ENCODE measurements at regions not wholly inside any gene's neighbourhood (a gene's known extent, or its start where the extent isn't known, plus 50 kb on each side); places are given as distances from the start of the nearest gene placed in this dataset.

DNA sequence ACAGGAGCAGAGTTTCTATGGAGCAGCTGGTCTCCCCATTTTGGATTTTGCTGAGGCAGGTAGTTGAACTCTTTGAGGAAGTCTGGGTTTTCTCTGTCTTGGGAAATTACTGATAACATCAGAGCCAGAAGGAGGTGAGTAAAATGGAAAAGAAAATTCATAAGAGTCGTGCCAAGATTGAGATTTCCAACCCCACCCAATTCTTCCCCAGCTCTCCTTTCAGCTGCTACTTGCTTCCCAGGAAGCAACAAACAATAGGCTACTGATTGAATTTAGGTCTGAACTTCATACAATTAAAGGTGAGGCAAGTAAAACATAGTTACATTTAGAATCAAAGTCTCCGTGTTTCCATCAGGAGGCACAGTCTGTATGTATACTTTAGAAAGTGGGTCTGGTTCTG is 54.6 kb upstream of the EOLA2 start:
- CTCF ChIA-PET = interaction anchor here (1.0 kb wide), 1 partner anchor 8 kb away, joined by 3 read pairs; no protein-coding TSS in a partner anchor
- DNase-seq = no peak

DNA sequence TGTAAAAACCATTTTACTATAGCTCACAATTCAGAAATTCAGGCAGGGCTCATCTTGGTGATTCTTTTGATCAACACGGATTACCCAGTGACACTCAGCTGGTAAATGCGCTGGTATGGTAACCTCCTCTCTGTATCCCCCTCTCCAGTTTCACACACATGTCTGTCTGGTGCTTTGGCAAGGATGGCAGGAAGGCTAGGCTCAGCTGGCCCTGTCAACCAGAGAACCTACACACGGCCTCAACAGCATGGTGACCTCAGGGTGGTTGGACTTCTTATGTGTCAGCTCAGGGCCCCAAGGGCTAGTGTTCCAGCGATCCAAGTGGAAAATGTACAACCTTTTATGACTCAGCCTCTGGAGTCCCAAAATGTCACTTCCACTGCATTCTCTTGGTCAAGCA is 55.7 kb upstream of the EOLA2 start:
- 54% methylated on average over 3 of the region's 4 CpGs for WGBS (ENCODE audit: low lambda C conversion rate)
- ChIA-PET POLR2A (no interaction called here), CTCF (no interaction called here)
- Histone ChIP-seq H3K4me3 (ENCODE audit: low read depth in 2 of 2, low read length in 1 of 2) (no peak overlapping the region), H3K79me2 (ENCODE audit: insufficient read depth) (no peaks in the 10 kb centered on the region), H2AFZ (ENCODE audit: low read depth) (no peak overlapping the region), H3F3A (replicated peaks; ENCODE audit: insufficient read depth) (no peaks in the 10 kb centered on the region), H3K4me1 (ENCODE audit: control insufficient read depth in 1 of 2, insufficient read depth in 2 of 2, low read depth in 1 of 2, low read length in 1 of 2) (no peaks in the 10 kb centered on the region), H3K27me3 (ENCODE audit: insufficient read depth) (no peaks in the 10 kb centered on the region), H4K20me1 (ENCODE audit: insufficient read depth) (no peaks in the 10 kb centered on the region), H3K9me2 (no peaks in the 10 kb centered on the region), H3K27ac (ENCODE audit: low read depth in 2 of 2, low read length in 1 of 2) (no peak overlapping the region), H3K9me3 (no peaks in the 10 kb centered on the region), H3K4me2 (no peak overlapping the region), H3K9ac (no peak overlapping the region), H3K36me3 (replicated peaks in 1 of 2; ENCODE audit: control insufficient read depth in 1 of 2, insufficient read depth in 2 of 2, low read length in 1 of 2) (no peaks in the 10 kb centered on the region)
- no peak for DNase-seq
- no peak for TF ChIP-seq TCF12 (IDR thresholded peaks at IDR 0.05)
- TF ChIP-seq, protein P1, sequence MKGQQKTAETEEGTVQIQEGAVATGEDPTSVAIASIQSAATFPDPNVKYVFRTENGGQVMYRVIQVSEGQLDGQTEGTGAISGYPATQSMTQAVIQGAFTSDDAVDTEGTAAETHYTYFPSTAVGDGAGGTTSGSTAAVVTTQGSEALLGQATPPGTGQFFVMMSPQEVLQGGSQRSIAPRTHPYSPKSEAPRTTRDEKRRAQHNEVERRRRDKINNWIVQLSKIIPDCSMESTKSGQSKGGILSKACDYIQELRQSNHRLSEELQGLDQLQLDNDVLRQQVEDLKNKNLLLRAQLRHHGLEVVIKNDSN (IDR thresholded peaks at IDR 0.05; ENCODE audit: borderline replicate concordance, low read depth) = no peak

More for the DNA sequence above, 54.6 kb upstream of the EOLA2 start:
- Histone ChIP-seq H3K27ac (ENCODE audit: low read depth in 2 of 2, low read length in 1 of 2) (no peak overlapping the region), H3K27me3 (ENCODE audit: insufficient read depth) (no peaks in the 10 kb centered on the region), H3K9me2 (no peaks in the 10 kb centered on the region), H3F3A (replicated peaks; ENCODE audit: insufficient read depth) (no peaks in the 10 kb centered on the region), H3K9me3 (no peaks in the 10 kb centered on the region), H3K4me1 (ENCODE audit: control insufficient read depth in 1 of 2, insufficient read depth in 2 of 2, low read depth in 1 of 2, low read length in 1 of 2) (no peaks in the 10 kb centered on the region), H2AFZ (ENCODE audit: low read depth) (no peak overlapping the region), H3K4me3 (ENCODE audit: low read depth in 2 of 2, low read length in 1 of 2) (no peak overlapping the region), H3K4me2 (no peak overlapping the region), H3K79me2 (ENCODE audit: insufficient read depth) (no peaks in the 10 kb centered on the region), H3K36me3 (replicated peaks in 1 of 2; ENCODE audit: control insufficient read depth in 1 of 2, insufficient read depth in 2 of 2, low read length in 1 of 2) (no peaks in the 10 kb centered on the region), H4K20me1 (ENCODE audit: insufficient read depth) (no peaks in the 10 kb centered on the region), H3K9ac (no peak overlapping the region)
- POLR2A ChIA-PET = no interaction called here
- WGBS (ENCODE audit: low lambda C conversion rate) = 64% methylated on average over 2 of the region's 2 CpGs
- TF ChIP-seq FOXM1 (IDR thresholded peaks at IDR 0.05; ENCODE audit: low read depth) (no peak), ELF1 (IDR thresholded peaks at IDR 0.05) (no peak), TCF12 (IDR thresholded peaks at IDR 0.05) (no peak), CHD2 (IDR thresholded peaks at IDR 0.05; ENCODE audit: low read length, partially characterized antibody) (no peak), MEF2A (IDR thresholded peaks at IDR 0.05; ENCODE audit: borderline replicate concordance, low read depth) (no peak), GATA2 (CRISPR knock-in tag; IDR thresholded peaks at IDR 0.05) (no peak)

DNA sequence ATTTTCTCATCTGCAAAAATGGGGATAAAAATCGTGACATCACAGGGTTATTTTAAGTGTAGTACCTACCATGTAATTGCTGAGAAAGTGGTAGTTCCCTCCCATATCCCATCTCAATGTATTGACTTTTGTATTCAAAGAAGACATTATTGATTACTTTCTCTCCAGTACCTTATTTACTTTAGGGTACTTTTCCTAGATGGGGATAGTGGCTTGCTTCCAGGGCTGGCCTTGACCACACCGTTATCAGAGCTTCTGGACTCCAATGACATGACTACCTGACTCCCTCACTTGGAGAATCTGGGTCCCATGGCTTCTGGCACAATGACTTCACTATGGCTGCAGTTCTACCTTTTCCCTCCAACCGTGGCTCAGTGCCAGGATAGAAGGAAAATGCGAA is 58.2 kb upstream of the EOLA2 start:
- H2AFZ ChIP-seq (ENCODE audit: low read depth) = no peak overlapping the region
- H3K27me3 ChIP-seq (ENCODE audit: insufficient read depth) = no peaks in the 10 kb centered on the region
- no peaks in the 10 kb centered on the region for H3K9me3 ChIP-seq
- no peak for DNase-seq
- H3K9ac ChIP-seq = no peak overlapping the region
- H4K20me1 ChIP-seq (ENCODE audit: insufficient read depth) = no peaks in the 10 kb centered on the region
- no peaks in the 10 kb centered on the region for H3K36me3 ChIP-seq (replicated peaks in 1 of 2; ENCODE audit: control insufficient read depth in 1 of 2, insufficient read depth in 2 of 2, low read length in 1 of 2)
- no peak overlapping the region for H3K4me2 ChIP-seq
- CTCF ChIA-PET = no interaction called here
- POLR2A ChIA-PET = no interaction called here
- no peaks in the 10 kb centered on the region for H3K9me2 ChIP-seq
- no peaks in the 10 kb centered on the region for H3F3A ChIP-seq (replicated peaks; ENCODE audit: insufficient read depth)
- no peaks in the 10 kb centered on the region for H3K79me2 ChIP-seq (ENCODE audit: insufficient read depth)
- no peak overlapping the region for H3K27ac ChIP-seq (ENCODE audit: low read depth in 2 of 2, low read length in 1 of 2)
- 57% methylated on average over 4 of the region's 4 CpGs for WGBS (ENCODE audit: low lambda C conversion rate)
- no peaks in the 10 kb centered on the region for H3K4me1 ChIP-seq (ENCODE audit: control insufficient read depth in 1 of 2, insufficient read depth in 2 of 2, low read depth in 1 of 2, low read length in 1 of 2)
- TF ChIP-seq POLR2AphosphoS5 (IDR thresholded peaks at IDR 0.05; ENCODE audit: low read depth, low read length) = no peak
- TF ChIP-seq ZBTB33 (IDR thresholded peaks at IDR 0.05; ENCODE audit: borderline replicate concordance, low read depth) = no peak
- no peak for TF ChIP-seq FOSL2 (IDR thresholded peaks at IDR 0.05; ENCODE audit: borderline replicate concordance, low read depth)
- no peak for TF ChIP-seq IRF3 (IDR thresholded peaks at IDR 0.05; ENCODE audit: low read depth, low read length)
- no peak for TF ChIP-seq MXI1 (IDR thresholded peaks at IDR 0.05; ENCODE audit: low read depth, low read length)
- no peak for TF ChIP-seq GATA2 (CRISPR knock-in tag; IDR thresholded peaks at IDR 0.05)
- no peak for TF ChIP-seq GABPA (IDR thresholded peaks at IDR 0.05; ENCODE audit: low read depth)
- TF ChIP-seq, protein P2, sequence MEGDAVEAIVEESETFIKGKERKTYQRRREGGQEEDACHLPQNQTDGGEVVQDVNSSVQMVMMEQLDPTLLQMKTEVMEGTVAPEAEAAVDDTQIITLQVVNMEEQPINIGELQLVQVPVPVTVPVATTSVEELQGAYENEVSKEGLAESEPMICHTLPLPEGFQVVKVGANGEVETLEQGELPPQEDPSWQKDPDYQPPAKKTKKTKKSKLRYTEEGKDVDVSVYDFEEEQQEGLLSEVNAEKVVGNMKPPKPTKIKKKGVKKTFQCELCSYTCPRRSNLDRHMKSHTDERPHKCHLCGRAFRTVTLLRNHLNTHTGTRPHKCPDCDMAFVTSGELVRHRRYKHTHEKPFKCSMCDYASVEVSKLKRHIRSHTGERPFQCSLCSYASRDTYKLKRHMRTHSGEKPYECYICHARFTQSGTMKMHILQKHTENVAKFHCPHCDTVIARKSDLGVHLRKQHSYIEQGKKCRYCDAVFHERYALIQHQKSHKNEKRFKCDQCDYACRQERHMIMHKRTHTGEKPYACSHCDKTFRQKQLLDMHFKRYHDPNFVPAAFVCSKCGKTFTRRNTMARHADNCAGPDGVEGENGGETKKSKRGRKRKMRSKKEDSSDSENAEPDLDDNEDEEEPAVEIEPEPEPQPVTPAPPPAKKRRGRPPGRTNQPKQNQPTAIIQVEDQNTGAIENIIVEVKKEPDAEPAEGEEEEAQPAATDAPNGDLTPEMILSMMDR (IDR thresholded peaks at IDR 0.05) = no peak
- no peak for TF ChIP-seq CHD2 (IDR thresholded peaks at IDR 0.05; ENCODE audit: low read length, partially characterized antibody)
- no peak for TF ChIP-seq FOXM1 (IDR thresholded peaks at IDR 0.05; ENCODE audit: low read depth)
- no peak for TF ChIP-seq TEAD4 (IDR thresholded peaks at IDR 0.05; ENCODE audit: borderline replicate concordance, insufficient read depth)
- no peak overlapping the region for H3K4me3 ChIP-seq (ENCODE audit: low read depth in 2 of 2, low read length in 1 of 2)
